SU-DHL-6 (cell line): ENCODE measurements at regions not wholly inside any gene's neighbourhood (a gene's known extent, or its start where the extent isn't known, plus 50 kb on each side); places are given as distances from the start of the nearest gene placed in this dataset.

Experiments used
- EZH2phosphoT487 ChIP-seq: fragments of 200-600 bp; sonication (generic), shearing (Covaris generic); conservative IDR thresholded peaks from 2 replicates; pipeline ENCODE4 v1.6.1; 2018; ENCODE audit warnings: mild to moderate bottlenecking, antibody characterized with exemption, low read length, moderate library complexity, mixed read lengths
- TF ChIP-seq, protein P1 (sequence below): fragments of 200-600 bp; sonication (generic); IDR thresholded peaks from one replicate; pipeline ENCODE4 v1.5.1; 2017; ENCODE audit warnings: antibody characterized with exemption, mild to moderate bottlenecking, low read length, moderate library complexity; ENCODE audit not compliant: insufficient read depth, poor library complexity, severe bottlenecking

DNA sequence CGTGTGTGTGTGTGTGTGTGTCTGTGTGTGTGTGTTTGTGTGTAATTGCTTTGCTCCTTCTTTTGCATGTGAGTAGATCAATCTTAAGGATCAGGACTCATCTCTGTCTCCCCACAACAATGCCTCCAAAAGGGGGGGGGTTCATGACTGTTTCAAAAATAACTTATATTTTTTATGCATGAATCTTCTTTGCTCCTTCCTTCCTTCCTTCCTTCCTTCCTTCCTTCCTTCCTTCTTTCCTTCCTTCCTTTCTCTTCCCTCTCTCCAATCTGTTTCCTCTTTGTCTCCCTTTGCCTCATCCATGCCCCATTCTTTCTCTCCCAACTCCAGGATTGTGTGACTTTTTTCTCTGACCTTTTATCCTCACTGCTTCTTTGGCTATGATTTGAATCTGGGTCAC, 126.4 kb upstream of the OSMR start:
- TF ChIP-seq, protein P1, sequence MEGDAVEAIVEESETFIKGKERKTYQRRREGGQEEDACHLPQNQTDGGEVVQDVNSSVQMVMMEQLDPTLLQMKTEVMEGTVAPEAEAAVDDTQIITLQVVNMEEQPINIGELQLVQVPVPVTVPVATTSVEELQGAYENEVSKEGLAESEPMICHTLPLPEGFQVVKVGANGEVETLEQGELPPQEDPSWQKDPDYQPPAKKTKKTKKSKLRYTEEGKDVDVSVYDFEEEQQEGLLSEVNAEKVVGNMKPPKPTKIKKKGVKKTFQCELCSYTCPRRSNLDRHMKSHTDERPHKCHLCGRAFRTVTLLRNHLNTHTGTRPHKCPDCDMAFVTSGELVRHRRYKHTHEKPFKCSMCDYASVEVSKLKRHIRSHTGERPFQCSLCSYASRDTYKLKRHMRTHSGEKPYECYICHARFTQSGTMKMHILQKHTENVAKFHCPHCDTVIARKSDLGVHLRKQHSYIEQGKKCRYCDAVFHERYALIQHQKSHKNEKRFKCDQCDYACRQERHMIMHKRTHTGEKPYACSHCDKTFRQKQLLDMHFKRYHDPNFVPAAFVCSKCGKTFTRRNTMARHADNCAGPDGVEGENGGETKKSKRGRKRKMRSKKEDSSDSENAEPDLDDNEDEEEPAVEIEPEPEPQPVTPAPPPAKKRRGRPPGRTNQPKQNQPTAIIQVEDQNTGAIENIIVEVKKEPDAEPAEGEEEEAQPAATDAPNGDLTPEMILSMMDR, result no peak
- no peak for TF ChIP-seq EZH2phosphoT487
